ENCODE measurements at regions not wholly inside any gene's neighbourhood (a gene's known extent, or its start where the extent isn't known, plus 50 kb on each side); places are given as distances from the start of the nearest gene placed in this dataset.

- H3K9me3 ChIP-seq (ENCODE audit: control insufficient read depth in 5 of 5, low read length in 5 of 5): no peaks in the 10 kb centered on the region
- no peaks in the 10 kb centered on the region for H3K36me3 ChIP-seq (ENCODE audit: control insufficient read depth in 5 of 5, insufficient read depth in 5 of 5, low read length in 5 of 5)
- H3K4me3 ChIP-seq (ENCODE audit: low read depth in 1 of 5, low read length in 5 of 5): no peak overlapping the region
- no peak overlapping the region for H3K9ac ChIP-seq (ENCODE audit: low read length in 5 of 5)
- no peak overlapping the region for H3K27ac ChIP-seq (ENCODE audit: low read depth, low read length)
- peaks cover 3 to 21% (median 14%) of the 10 kb centered on the region in 5 donors for H3K4me1 ChIP-seq (ENCODE audit: control insufficient read depth in 5 of 5, insufficient read depth in 5 of 5, low read length in 5 of 5)
- no peaks in the 10 kb centered on the region for H3K27me3 ChIP-seq (ENCODE audit: control insufficient read depth in 5 of 5, insufficient read depth in 4 of 5, low read length in 5 of 5)
Observed at GRCh38 chr1:232291261-232291660, 338.7 kb downstream of the SIPA1L2 start.

DNA sequence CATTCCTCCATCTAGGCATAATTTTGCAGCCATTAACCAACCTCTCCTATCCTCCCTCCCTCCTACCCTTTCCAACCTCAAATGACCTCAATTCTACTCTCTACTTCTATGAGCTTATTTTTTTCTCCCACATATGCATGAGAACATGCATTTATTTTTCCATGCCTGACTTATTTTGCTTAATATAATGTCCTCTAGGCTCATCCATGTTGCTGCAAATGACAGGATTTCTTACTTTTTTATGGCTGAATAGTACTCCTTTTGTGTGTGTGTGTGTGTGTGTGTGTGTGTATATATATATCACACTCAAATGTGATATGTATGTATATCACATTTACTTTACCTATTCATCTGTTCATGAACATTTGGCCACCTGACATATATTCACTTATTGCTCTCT, 339.4 kb downstream of the SIPA1L2 start:
- Histone ChIP-seq H3K4me3 (ENCODE audit: low read depth in 1 of 5, low read length in 5 of 5) (no peak overlapping the region), H3K27ac (ENCODE audit: low read depth, low read length) (no peak overlapping the region), H3K4me1 (ENCODE audit: control insufficient read depth in 5 of 5, insufficient read depth in 5 of 5, low read length in 5 of 5) (peaks cover 3 to 21% (median 14%) of the 10 kb centered on the region in 5 donors), H3K9me3 (ENCODE audit: control insufficient read depth in 5 of 5, low read length in 5 of 5) (no peaks in the 10 kb centered on the region), H3K27me3 (ENCODE audit: control insufficient read depth in 5 of 5, insufficient read depth in 4 of 5, low read length in 5 of 5) (peaks cover 0 to 4% (median 0%) of the 10 kb centered on the region in 5 donors), H3K36me3 (ENCODE audit: control insufficient read depth in 5 of 5, insufficient read depth in 5 of 5, low read length in 5 of 5) (no peaks in the 10 kb centered on the region), H3K9ac (ENCODE audit: low read length in 5 of 5) (no peak overlapping the region)

GRCh38 chr1:232287676-232288569, 342.0 kb downstream of the SIPA1L2 start:
- Histone ChIP-seq H3K4me1 (ENCODE audit: control insufficient read depth in 5 of 5, insufficient read depth in 5 of 5, low read length in 5 of 5) (peaks cover 3 to 21% (median 14%) of the 10 kb centered on the region in 5 donors), H3K36me3 (ENCODE audit: control insufficient read depth in 5 of 5, insufficient read depth in 5 of 5, low read length in 5 of 5) (no peaks in the 10 kb centered on the region), H3K4me3 (ENCODE audit: low read depth in 1 of 5, low read length in 5 of 5) (no peak overlapping the region), H3K9me3 (ENCODE audit: control insufficient read depth in 5 of 5, low read length in 5 of 5) (no peaks in the 10 kb centered on the region), H3K9ac (ENCODE audit: low read length in 5 of 5) (no peak overlapping the region), H3K27ac (ENCODE audit: low read depth, low read length) (no peak overlapping the region), H3K27me3 (ENCODE audit: control insufficient read depth in 5 of 5, insufficient read depth in 4 of 5, low read length in 5 of 5) (peaks cover 0 to 8% (median 0%) of the 10 kb centered on the region in 5 donors)

DNA sequence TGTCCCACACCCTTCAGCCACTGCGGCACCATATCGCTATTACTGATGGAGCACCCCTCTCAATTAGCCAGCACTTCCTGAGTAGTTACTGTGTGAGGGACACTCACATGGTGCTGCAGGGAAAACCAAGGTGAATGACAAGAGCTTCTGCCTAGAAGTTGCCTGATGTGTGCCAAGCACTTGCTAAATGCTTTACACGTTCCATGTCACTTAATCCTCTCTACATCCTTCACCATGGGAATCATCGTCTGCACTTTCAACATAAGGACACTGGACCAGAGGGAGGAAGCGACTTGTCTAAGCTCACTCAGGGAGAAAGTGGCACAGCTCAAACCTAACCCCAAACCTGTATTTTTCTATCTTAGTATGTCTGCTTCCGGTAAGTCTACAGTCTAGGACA, 344.8 kb downstream of the SIPA1L2 start:
- no peaks in the 10 kb centered on the region for H3K36me3 ChIP-seq (ENCODE audit: control insufficient read depth in 5 of 5, insufficient read depth in 5 of 5, low read length in 5 of 5)
- no peak overlapping the region for H3K9ac ChIP-seq (ENCODE audit: low read length in 5 of 5)
- H3K4me1 ChIP-seq (ENCODE audit: control insufficient read depth in 5 of 5, insufficient read depth in 5 of 5, low read length in 5 of 5): peaks cover 3 to 12% (median 6%) of the 10 kb centered on the region in 5 donors
- H3K4me3 ChIP-seq (ENCODE audit: low read depth in 1 of 5, low read length in 5 of 5): no peak overlapping the region
- no peaks in the 10 kb centered on the region for H3K9me3 ChIP-seq (ENCODE audit: control insufficient read depth in 5 of 5, low read length in 5 of 5)
- no peak overlapping the region for H3K27ac ChIP-seq (ENCODE audit: low read depth, low read length)
- H3K27me3 ChIP-seq (ENCODE audit: control insufficient read depth in 5 of 5, insufficient read depth in 4 of 5, low read length in 5 of 5): peaks cover 0 to 8% (median 0%) of the 10 kb centered on the region in 5 donors

DNA sequence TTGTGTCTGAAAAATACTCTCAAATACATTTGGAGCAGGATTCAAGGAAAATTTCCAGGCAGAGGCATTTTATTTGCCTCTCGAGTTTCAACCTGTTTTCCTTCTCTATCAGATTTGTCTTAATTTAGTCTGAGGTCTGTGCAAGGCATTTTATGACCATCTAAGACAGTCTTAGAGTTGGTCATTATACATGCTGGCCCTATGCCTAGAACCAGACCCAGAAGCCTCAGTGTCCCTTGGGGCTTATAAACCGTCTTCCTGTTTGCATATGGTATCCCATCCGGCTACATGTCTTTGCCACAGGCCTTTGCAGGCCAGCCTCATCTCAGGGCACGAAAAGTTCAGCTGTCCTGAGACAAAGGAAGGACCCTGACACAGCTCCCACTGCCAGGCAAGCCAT, 346.1 kb downstream of the SIPA1L2 start:
- Histone ChIP-seq H3K36me3 (ENCODE audit: control insufficient read depth in 5 of 5, insufficient read depth in 5 of 5, low read length in 5 of 5) (no peaks in the 10 kb centered on the region), H3K9me3 (ENCODE audit: control insufficient read depth in 5 of 5, low read length in 5 of 5) (no peaks in the 10 kb centered on the region), H3K4me1 (ENCODE audit: control insufficient read depth in 5 of 5, insufficient read depth in 5 of 5, low read length in 5 of 5) (peaks cover 3 to 11% (median 6%) of the 10 kb centered on the region in 5 donors)

GRCh38 chr1:232282498-232282897, 347.4 kb downstream of the SIPA1L2 start:
- H3K27me3 ChIP-seq (ENCODE audit: control insufficient read depth in 5 of 5, insufficient read depth in 4 of 5, low read length in 5 of 5): peaks cover 0 to 8% (median 0%) of the 10 kb centered on the region in 5 donors
- no peak overlapping the region for H3K4me3 ChIP-seq (ENCODE audit: low read depth in 1 of 5, low read length in 5 of 5)
- H3K36me3 ChIP-seq (ENCODE audit: control insufficient read depth in 5 of 5, insufficient read depth in 5 of 5, low read length in 5 of 5): no peaks in the 10 kb centered on the region
- H3K4me1 ChIP-seq (ENCODE audit: control insufficient read depth in 5 of 5, insufficient read depth in 5 of 5, low read length in 5 of 5): no peaks in the 10 kb centered on the region
- no peak overlapping the region for H3K9ac ChIP-seq (ENCODE audit: low read length in 5 of 5)
- no peaks in the 10 kb centered on the region for H3K9me3 ChIP-seq (ENCODE audit: control insufficient read depth in 5 of 5, low read length in 5 of 5)
- H3K27ac ChIP-seq (ENCODE audit: low read depth, low read length): no peak overlapping the region

More for the DNA sequence above, 346.1 kb downstream of the SIPA1L2 start:
- Histone ChIP-seq H3K4me3 (ENCODE audit: low read depth in 1 of 5, low read length in 5 of 5) (no peak overlapping the region), H3K27ac (ENCODE audit: low read depth, low read length) (no peak overlapping the region), H3K9ac (ENCODE audit: low read length in 5 of 5) (no peak overlapping the region), H3K27me3 (ENCODE audit: control insufficient read depth in 5 of 5, insufficient read depth in 4 of 5, low read length in 5 of 5) (peaks cover 0 to 8% (median 0%) of the 10 kb centered on the region in 5 donors)

DNA sequence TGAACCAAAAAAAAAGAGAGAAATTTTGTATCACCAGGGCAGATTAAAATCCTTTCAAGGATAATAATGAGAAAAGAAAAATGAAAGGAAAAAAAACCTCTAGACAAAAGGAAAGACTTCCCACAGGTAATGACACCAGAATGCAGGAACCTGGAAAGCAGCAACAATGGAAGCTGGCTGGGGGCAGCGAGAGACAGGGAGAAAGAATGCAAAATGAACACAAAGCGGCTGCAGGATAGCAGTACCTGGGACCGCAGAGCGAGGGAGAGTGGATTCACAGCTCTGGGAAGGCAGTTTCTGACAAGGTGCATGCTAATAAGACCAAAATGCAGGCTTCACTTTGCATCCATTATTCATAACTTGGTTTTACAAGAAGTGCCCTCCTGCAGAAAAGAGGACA, 349.0 kb downstream of the SIPA1L2 start:
- no peaks in the 10 kb centered on the region for H3K36me3 ChIP-seq (ENCODE audit: control insufficient read depth in 5 of 5, insufficient read depth in 5 of 5, low read length in 5 of 5)
- H3K27me3 ChIP-seq (ENCODE audit: control insufficient read depth in 5 of 5, insufficient read depth in 4 of 5, low read length in 5 of 5): peaks cover 0 to 7% (median 0%) of the 10 kb centered on the region in 5 donors
- H3K27ac ChIP-seq (ENCODE audit: low read depth, low read length): no peak overlapping the region
- no peaks in the 10 kb centered on the region for H3K4me1 ChIP-seq (ENCODE audit: control insufficient read depth in 5 of 5, insufficient read depth in 5 of 5, low read length in 5 of 5)
- H3K9ac ChIP-seq (ENCODE audit: low read length in 5 of 5): no peak overlapping the region
- H3K4me3 ChIP-seq (ENCODE audit: low read depth in 1 of 5, low read length in 5 of 5): no peak overlapping the region
- H3K9me3 ChIP-seq (ENCODE audit: control insufficient read depth in 5 of 5, low read length in 5 of 5): no peaks in the 10 kb centered on the region

GRCh38 chr1:232279909-232280400, 350.0 kb downstream of the SIPA1L2 start:
- H3K9me3 ChIP-seq (ENCODE audit: control insufficient read depth in 5 of 5, low read length in 5 of 5): no peaks in the 10 kb centered on the region
- H3K4me3 ChIP-seq (ENCODE audit: low read depth in 1 of 5, low read length in 5 of 5): no peak overlapping the region
- H3K27me3 ChIP-seq (ENCODE audit: control insufficient read depth in 5 of 5, insufficient read depth in 4 of 5, low read length in 5 of 5): peaks cover 0 to 2% (median 0%) of the 10 kb centered on the region in 5 donors
- no peaks in the 10 kb centered on the region for H3K4me1 ChIP-seq (ENCODE audit: control insufficient read depth in 5 of 5, insufficient read depth in 5 of 5, low read length in 5 of 5)
- no peaks in the 10 kb centered on the region for H3K36me3 ChIP-seq (ENCODE audit: control insufficient read depth in 5 of 5, insufficient read depth in 5 of 5, low read length in 5 of 5)
- no peak overlapping the region for H3K27ac ChIP-seq (ENCODE audit: low read depth, low read length)
- no peak overlapping the region for H3K9ac ChIP-seq (ENCODE audit: low read length in 5 of 5)

- Histone ChIP-seq H3K4me3 (ENCODE audit: low read depth in 1 of 5, low read length in 5 of 5) (no peak overlapping the region), H3K27me3 (ENCODE audit: control insufficient read depth in 5 of 5, insufficient read depth in 4 of 5, low read length in 5 of 5) (no peaks in the 10 kb centered on the region), H3K9me3 (ENCODE audit: control insufficient read depth in 5 of 5, low read length in 5 of 5) (no peaks in the 10 kb centered on the region), H3K27ac (ENCODE audit: low read depth, low read length) (no peak overlapping the region), H3K36me3 (ENCODE audit: control insufficient read depth in 5 of 5, insufficient read depth in 5 of 5, low read length in 5 of 5) (no peaks in the 10 kb centered on the region), H3K4me1 (ENCODE audit: control insufficient read depth in 5 of 5, insufficient read depth in 5 of 5, low read length in 5 of 5) (peaks cover 2 to 8% (median 5%) of the 10 kb centered on the region in 5 donors), H3K9ac (ENCODE audit: low read length in 5 of 5) (no peak overlapping the region)
Observed at GRCh38 chr1:232278925-232279324, 351.0 kb downstream of the SIPA1L2 start.

GRCh38 chr1:232276651-232277050, 353.3 kb downstream of the SIPA1L2 start:
- H3K36me3 ChIP-seq (ENCODE audit: control insufficient read depth in 5 of 5, insufficient read depth in 5 of 5, low read length in 5 of 5): no peaks in the 10 kb centered on the region
- no peak overlapping the region for H3K4me3 ChIP-seq (ENCODE audit: low read depth in 1 of 5, low read length in 5 of 5)
- peaks cover 2 to 11% (median 5%) of the 10 kb centered on the region in 5 donors for H3K4me1 ChIP-seq (ENCODE audit: control insufficient read depth in 5 of 5, insufficient read depth in 5 of 5, low read length in 5 of 5)
- H3K9ac ChIP-seq (ENCODE audit: low read length in 5 of 5): no peak overlapping the region
- H3K9me3 ChIP-seq (ENCODE audit: control insufficient read depth in 5 of 5, low read length in 5 of 5): no peaks in the 10 kb centered on the region
- H3K27ac ChIP-seq (ENCODE audit: low read depth, low read length): no peak overlapping the region
- no peaks in the 10 kb centered on the region for H3K27me3 ChIP-seq (ENCODE audit: control insufficient read depth in 5 of 5, insufficient read depth in 4 of 5, low read length in 5 of 5)
